Loucy (cell line): ENCODE measurements at regions not wholly inside any gene's neighbourhood (a gene's known extent, or its start where the extent isn't known, plus 50 kb on each side); places are given as distances from the start of the nearest gene placed in this dataset.

Experiments
- CTCF ChIP-seq: fragments of 200-600 bp; sonication (generic); conservative IDR thresholded peaks from 2 replicates; pipeline ENCODE4 v1.5.1; 2014; ENCODE audit warnings: mild to moderate bottlenecking, antibody characterized with exemption, low read length
- EZH2phosphoT487 ChIP-seq: fragments of 200-600 bp; IDR thresholded peaks from 2 replicates; pipeline ENCODE4 v1.6.1; 2018; ENCODE audit warnings: antibody characterized with exemption, mild to moderate bottlenecking, moderate library complexity, borderline replicate concordance

GRCh38 chr14:39733741-39734140, 301.5 kb upstream of the FBXO33 start:
- TF ChIP-seq CTCF (no peak), EZH2phosphoT487 (no peak)
